ENCODE measurements at regions not wholly inside any gene's neighbourhood (a gene's known extent, or its start where the extent isn't known, plus 50 kb on each side); places are given as distances from the start of the nearest gene placed in this dataset.

DNA sequence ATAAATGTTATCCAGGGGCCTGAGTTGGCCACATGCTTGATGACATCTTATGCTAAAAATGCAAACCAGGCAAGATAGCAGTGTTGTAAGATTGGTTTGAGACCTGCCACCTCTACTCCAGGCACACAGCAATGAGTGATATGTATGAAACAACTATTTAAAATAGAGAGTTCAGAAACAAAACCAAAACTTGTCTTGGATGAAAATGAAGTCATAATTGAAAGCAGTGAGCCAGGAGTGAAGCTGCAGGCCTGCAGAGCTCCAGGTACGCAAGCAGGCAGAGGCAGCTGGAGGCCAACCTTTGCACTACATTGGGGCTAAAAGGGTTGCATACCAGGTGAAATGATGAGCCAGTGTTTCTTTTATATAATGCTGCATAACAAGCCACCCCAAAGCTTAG, 89.2 kb upstream of the SPATS2L start:
- no peak for ATAC-seq

DNA sequence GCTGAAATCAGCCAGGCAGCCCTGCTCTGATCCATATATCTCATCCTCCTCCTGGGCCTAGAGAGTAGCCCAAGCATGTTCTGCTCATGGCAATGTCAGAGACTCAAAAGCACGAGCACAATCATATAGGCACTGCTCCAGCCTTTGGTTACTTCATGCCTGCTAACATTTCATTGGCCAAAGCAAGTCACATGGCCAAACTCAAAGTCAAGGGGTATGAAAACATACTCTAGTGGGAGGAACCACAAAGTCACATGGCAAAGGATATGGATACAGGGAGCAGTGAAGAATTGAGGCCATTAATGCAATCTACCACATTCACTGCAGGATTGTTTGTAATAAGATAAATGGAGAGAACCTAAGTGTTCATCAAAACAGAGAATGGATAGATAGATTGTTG, 87.8 kb upstream of the SPATS2L start:
- ATAC-seq: no peak

DNA sequence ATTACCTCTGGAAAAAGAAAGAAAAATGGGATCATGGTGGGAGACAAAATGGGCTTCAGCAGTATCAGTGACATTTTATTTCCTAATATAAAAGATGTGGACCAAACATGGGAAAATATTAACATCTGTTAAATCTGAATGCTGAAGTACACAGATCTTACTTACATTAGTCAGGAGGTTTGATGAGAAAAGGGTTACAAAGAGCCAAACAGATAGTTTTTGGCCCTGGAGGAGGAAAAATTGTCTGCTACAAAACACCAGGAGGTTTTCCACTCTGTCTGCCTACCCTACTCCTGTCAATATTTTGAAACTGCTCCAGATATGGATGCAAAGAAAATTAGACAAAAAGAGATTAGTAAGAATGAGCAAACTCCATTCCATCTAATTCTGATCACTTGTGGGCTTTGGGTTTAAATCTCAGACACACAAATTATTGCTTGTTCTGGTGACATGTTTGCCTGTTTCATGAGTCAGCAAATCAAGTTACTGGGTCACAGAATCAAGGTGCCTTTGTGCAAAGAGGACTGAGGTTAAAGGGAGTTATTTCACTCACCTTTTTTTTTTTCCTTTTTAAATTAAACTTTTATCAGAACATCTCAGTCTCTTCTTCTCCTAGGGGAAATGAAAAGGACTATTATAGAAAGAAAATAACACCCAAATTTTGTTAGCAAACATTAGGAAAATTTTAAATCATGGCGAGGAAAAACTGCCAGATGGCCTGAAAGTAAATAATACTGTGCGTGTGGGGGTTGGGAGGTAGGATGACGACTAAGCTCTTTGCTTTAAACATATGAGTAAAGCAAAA, 87.0 kb upstream of the SPATS2L start:
- ATAC-seq: no peak

DNA sequence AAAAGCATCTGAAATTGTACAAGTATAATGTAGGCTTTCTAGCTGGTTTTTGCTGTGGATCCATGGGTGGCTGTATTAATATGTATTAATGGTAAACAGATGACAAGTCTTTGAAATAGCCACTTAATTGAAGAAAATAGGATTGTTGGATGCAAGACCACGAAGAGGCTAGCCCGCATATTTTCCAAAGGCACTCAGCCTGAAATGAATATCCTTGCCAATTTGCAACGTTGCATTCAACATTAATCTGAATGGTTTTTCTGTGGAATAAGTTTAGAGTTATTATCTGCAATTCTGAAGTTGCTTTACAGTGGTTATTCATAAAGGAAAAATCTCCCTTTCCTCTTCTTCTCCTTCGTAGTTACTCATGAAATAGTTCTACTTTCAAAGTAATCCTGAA, 86.2 kb upstream of the SPATS2L start:
- ATAC-seq: no peak

DNA sequence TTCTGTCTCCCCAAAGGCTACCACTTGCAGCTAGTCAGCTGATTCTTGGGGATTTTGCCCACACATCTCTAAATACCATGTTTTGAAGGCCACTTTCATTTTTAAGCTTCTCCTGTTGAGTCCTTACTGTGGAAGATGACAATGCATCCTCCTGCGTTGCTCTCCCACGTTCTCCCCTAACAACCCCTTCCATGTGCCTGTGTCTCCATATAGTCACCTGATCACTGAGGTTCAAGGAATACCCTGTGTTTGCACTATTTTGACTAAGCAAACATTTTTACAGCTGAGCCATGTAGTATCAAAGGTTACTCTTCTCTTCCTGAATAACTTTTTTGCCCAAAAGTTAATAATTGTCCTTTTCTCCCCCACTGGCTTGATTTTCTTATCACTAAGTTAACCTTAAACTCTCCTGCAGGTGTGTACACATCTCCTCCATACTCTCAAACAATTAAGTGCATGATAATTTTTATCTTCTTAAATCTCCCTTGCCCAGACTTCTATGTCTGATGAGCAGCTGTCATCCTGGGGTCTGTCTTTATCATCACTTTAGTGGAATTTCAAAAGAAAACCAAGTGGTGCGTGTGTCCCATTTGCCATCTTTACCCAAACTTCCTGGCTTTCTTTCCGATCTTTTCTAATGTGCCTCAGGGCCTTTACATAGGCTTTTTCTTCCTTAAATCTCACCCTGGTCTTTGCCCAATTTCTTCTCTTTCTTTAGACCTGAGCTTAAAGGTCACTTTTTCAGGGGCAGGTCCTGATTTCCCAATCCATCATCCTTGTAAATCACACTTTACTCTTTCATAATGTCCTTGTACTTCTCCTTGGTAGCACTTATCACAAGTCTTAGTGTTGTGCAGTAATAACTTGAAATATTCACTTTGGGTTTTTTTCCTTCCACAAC, 85.2 kb upstream of the SPATS2L start:
- no peak for ATAC-seq

DNA sequence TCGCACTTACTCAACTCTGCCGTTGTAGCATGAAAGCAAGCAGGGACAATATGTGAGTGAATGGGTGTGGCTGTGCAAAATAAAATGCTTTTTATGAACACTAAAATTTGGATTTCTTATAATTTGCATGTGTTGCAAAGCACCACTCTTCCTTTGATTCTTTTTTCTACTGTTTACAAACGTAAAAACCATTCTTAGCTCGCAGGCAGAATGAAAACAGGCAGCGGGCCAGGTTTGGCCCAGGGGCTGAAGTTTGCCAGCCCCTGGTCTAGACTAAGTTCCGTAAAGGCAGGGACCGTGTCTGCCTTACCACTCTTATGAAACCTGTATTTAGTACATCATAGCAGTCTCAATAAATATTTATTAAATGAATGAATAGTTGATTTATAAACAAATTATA, 83.7 kb upstream of the SPATS2L start:
- no peak for ATAC-seq

DNA sequence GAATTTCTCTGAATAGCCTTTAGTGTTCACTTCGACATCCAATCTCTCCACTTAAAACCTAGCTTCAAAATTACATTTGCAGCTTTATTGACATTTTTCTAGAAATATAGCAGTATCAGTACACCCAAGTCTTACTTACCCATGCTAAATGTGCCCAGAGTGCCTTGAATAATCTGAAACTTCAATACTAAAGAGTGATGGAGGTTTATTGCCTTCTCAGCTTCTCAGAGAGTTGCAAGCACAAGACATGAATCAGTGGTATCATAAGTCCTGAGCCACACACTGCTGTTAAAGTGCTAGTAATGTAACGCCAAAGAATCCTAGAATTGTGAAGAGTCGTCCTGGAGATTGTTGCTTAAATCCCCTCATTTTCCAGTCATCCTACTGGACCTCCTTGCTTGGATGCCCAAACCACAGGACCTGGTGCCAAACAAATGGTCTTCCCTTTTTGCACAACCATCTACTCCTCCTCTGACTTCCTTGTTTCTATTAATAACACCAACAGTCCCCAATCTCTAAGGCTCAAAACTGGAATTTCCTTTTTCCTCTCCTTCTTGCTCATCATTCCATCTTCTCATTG, 83.2 kb upstream of the SPATS2L start:
- ATAC-seq: no peak

DNA sequence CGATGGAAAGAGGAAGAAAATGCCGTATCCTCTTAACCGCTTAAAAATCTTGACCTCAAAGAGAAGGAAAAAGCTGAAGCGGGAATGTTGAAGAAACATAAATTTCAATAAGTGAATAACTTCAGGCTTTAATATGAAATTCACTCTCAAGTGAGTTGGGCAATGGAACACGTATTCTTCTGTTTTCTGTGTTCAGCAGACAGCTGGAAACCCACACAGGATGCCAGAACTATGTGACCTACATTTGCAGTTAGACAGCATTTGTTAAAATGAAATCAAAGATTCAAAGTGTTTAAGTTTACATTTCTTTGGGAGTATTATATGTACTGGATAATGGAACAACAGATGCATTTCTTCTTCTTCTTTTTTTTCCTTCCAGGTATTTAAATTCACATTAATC, 80.5 kb upstream of the SPATS2L start:
- no peak for ATAC-seq

DNA sequence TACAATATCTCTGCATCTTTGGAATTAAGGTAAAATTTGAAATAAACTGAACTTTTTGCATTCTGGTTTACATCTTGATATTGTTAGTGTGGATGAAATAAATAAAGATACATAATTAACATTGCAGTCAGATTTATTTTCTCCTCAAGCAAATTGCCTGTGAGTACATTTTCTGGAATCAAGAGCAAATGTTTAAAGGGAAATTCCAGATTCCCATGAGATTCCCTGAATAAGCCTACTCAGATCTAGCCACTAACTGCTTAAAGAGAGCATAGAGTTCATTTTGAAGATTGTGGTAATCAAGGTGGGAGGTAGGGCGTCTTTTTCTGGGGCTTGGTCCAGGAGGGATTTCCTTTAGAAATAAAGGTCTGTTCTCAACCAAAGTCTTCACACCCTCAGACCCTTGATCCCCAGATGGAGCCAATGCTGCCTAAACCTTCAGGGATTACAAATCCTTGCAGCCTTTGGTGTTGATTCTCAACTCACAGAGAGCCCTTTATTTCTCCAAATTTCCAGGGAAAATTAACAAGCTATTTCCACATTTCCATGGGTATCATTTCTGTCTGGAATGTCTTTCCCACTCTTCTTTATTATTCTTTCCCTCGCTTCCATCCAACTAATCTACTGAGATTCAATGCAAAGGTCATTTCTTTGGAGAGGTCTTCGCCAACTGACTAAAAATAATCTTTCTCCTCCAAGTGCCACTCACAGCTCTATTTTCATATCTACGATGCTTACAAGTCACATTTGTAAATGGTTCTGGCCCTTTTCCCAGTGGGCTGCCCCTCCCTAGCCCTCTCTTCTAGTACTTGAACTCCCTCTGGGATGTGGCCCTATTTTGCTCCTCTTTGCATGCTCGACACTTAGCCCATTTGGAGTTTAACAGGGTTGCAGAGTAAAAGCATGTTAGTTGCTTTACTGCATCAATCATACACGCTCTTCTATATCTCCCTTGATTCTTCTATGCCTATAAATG, 79.8 kb upstream of the SPATS2L start:
- no peak for ATAC-seq

DNA sequence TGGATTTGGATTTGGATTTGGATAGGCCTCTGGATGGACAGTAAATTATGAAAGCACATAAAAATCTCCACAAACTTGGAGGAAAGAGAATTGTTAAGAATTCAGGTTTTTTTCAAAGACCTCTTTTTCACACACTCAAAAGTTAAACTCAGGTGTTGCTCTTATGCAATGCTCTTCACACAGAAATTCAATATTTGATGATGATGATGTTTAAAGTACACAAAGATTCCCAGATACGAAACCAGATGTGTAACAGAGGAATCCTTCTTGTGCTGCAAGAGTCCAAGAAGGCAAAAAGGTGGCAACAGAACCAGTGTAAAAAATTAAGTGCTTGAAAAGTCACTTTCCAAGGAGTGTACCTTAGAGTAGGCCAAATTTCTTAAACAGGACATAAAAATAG, 75.8 kb upstream of the SPATS2L start:
- no peak for ATAC-seq

DNA sequence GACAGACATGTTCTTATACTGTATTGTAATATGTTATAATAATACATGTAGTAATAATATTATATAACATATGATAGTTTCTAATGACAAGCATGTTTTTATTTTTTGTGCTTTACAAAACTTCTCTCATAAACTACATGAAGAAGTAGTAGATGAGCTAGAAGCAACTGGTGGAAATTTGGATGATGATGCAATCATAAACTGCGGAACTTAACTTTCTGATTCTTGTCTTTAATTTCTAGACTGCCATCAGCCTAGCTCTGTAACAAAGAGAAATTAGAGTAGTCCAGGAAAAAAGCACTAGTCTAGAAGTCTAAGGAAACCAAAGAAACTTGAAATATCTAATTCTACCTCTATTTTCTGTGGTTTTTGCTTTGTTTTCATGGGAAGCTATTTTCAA, 71.0 kb upstream of the SPATS2L start:
- ATAC-seq: no peak

DNA sequence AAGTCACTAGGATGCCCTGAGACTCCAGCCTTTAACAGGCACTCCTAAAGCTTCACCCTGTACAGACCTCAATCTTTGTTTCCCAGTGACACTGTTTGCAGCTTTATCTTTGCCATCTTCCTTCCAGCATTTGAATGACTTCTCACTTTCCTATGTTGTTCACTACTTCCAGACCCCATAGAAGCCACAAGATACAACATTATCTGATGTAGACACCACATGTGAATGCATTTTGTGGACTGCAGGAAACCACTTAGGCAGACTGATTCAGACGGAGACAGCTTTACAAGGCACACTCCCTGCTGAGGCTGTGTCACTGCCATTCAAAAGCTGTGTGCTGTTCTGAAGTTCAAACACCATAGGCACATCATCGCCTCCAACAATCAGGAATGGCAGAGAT, 67.3 kb upstream of the SPATS2L start:
- ATAC-seq: no peak

DNA sequence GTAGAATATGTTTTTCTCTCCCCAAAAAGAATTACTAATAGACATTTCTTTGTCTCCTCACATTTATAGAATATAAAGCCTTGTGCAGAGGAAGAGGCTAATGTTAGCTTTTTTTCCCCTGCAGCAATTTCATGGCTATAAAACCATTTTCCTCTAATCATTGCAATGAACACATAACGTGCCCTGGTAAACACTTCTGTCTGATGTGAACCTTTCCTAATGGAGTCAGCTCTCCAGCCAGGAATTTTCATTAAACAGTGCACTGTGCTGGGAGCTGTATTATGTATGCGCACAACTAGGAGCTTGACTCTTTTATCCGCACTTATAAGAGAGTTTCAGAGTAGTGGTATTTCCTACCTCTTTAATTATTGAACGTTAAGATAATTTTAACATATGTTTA, 63.9 kb upstream of the SPATS2L start:
- no peak for ATAC-seq

DNA sequence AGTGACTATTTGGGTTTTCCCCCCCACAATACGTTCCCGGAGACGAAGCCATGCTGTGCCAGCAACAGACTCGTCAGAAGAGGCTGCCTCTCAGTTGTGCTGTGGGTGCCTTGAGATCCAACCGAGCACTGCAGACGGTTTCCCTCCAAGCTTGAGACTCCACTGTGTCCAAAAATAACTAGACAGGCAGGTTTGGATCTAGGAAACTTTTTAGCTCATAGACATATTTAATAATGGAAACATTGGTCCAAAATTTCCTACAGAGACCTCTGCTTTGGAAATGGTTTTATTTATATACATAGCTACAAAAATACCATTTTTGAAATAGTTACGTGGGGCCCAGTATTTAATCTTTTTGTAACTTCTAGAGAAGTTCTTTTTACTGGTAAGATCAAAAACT, 63.1 kb upstream of the SPATS2L start:
- ATAC-seq: no peak

DNA sequence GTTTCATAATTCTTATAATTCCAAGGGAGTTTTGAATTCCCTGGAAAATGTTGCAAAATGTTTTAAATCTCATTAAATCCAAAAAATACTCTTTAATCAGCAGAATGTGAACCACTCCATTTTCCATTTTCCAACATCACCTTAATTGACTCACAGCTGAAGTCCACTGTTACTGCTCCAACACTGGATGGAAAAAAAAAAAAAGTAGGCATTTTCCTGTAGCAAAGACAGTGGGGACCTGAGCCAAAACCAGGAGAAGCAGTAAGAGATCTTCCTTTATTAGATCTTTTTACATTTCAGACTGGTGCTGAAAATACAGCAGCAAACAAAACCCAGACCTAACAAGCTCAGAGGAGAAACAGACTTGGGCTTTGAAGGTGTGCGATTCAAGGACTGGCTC, 62.4 kb upstream of the SPATS2L start:
- no peak for ATAC-seq

DNA sequence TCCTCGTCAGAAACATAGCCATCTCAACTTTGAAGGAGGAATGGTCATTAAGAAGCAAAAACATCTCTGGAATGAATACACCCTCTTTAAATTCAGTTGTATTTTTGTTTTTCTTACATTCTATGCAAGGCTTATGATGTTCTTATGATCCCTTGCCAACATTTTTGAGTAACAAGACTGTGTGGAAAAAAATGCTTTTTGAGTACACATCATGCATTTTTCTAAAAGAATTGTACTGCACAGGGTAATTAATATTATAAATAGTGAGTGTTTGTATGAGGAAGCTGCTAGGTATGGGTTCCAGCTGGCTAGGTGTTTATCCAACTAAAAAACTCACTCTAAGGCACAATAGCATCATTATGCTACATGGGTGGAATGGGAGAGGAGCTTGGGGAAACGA, 59.0 kb upstream of the SPATS2L start:
- ATAC-seq: no peak

DNA sequence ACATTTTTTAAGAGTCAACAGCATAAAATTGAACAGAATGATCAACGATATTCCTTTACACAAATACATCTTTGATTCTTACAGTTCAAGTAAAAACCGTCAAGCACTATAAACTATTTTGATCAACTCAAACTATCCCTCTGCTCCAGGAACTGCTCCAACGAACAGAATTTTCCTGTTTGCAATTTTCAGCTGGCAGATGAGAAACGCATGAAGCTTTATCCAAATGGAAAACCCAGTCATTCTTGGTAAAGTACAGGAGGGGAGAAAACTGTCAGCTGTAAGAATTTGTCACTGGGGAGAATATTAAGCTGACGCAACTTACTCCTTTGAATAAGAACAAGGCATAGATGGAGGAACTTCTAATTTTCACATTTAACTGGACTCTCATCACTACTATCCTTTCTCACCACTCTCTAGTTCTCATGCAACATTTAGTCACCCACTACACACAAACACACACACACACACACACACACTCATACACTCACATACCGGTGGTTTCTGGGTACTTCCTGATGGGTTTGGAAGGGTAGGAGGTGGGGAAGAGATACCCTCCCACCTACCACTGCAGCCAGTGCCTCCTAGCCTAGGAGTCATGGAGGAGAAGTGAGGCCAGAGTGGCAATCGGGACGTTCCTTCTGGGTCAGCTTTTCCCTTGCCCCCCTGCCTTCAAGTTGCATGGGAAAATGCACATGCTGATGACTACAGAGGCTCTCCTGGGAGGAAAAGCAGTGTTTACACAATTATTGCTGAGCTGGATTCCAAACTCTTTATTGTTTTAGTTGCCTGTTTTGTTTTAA, 54.0 kb upstream of the SPATS2L start:
- no peak for ATAC-seq

DNA sequence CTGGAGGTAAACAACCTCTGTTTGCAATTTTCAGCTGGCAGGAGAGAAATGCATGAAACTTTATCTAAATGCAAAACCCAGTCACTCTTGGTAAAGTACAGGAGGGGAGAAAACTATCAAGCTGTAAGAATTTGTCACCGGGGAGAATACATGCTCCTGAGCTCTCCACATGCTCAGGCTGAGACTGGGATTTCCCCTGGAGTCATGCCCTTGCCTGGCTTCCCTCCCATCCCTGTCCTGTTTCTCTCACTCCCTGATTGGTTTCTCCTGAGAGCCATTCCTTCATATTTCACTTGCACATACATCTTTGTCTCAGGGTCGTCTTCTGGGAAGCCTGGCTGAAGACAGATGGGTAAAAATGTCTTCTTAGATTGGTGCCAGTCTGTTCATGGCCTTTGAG, 52.9 kb upstream of the SPATS2L start:
- peak; percentile 33 for ATAC-seq

DNA sequence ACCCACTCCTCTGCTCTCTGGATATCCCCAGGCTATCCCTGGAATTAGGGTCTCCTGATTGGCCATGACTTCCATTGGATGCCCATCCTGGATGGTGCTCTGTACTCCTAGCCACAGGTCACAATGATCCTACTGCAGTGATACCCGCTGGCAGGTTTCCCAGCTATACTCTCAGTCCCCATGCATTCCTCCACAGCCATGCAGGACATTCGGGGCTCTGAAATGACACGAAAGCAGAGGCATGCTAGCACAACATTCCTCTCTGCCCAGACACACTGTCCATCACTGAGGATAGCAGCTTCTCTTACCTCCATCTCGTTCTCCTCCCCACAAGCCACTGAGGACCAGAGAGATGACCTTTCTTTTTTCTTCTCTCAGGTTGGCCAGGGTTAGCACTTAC, 51.7 kb upstream of the SPATS2L start:
- ATAC-seq: no peak

DNA sequence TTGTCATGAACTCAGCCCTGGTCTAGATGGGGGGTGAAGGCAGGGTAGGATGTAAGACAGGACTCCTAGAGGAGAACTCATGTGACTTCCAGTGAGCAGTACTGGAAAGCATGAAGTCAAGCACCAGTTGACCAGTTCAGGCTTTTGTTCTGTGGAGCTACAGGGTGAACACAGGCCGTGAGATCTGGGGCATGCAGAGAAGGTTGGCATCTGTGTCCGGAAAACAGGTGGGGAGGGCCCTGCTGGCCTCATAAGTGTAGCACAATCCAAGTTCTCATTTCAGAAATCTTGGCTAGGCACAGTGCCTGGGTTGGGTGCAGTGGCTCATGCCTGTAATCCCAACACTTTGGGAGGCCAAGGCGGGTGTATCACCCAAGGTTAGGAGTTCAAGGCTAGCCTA, 50.9 kb upstream of the SPATS2L start:
- ATAC-seq: no peak
